NCI-H748 (cell line): ENCODE measurements at regions not wholly inside any gene's neighbourhood (a gene's known extent, or its start where the extent isn't known, plus 50 kb on each side); places are given as distances from the start of the nearest gene placed in this dataset.
A peak's percentile ranks its signal among the peaks of the same experiment; 100 is the strongest.
"Not testable (repeated sequence)": the region's sequence is repeated elsewhere in the genome, so short reads cannot be mapped to it uniquely, and the experiment has no call there.

Experiments
- DNase-seq: peaks from one replicate; lab custom pipeline; 2025; ENCODE audit not compliant: unreplicated experiment; lab: John Stamatoyannopoulos, UW

GRCh38 chr5:53733853-53734252 is 173.4 kb downstream of the NDUFS4 start:
- DNase-seq: peak; percentile 43

DNA sequence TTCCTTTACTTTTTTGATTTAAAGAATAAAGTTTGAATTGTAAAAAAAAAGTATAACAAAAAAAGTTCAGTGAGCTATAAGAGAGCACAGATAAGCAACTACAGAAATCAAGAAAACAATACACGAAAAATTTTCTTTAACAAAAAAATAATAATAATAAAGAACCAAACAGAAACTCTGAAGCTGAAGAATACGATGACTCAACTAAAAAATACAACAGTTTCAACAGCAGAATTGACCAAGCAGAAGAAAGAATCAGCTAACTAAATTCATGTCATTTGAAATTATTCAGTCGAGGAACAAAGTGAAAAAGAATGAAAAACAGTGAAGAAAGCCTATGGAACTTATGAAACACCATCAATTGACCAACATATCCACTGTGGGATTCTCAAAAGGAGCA is 177.7 kb downstream of the NDUFS4 start:
- DNase-seq: no peak

- DNase-seq: no peak
These were observed 178.7 kb downstream of the NDUFS4 start for GRCh38 chr5:53739111-53739510.

- DNase-seq: no peak
These were observed 189.2 kb downstream of the NDUFS4 start for GRCh38 chr5:53749621-53750020.

GRCh38 chr5:53752282-53752681 is 191.8 kb downstream of the NDUFS4 start:
- not testable (repeated sequence) for DNase-seq

- DNase-seq: no peak
These were observed 206.2 kb downstream of the NDUFS4 start for GRCh38 chr5:53766673-53767072.

DNA sequence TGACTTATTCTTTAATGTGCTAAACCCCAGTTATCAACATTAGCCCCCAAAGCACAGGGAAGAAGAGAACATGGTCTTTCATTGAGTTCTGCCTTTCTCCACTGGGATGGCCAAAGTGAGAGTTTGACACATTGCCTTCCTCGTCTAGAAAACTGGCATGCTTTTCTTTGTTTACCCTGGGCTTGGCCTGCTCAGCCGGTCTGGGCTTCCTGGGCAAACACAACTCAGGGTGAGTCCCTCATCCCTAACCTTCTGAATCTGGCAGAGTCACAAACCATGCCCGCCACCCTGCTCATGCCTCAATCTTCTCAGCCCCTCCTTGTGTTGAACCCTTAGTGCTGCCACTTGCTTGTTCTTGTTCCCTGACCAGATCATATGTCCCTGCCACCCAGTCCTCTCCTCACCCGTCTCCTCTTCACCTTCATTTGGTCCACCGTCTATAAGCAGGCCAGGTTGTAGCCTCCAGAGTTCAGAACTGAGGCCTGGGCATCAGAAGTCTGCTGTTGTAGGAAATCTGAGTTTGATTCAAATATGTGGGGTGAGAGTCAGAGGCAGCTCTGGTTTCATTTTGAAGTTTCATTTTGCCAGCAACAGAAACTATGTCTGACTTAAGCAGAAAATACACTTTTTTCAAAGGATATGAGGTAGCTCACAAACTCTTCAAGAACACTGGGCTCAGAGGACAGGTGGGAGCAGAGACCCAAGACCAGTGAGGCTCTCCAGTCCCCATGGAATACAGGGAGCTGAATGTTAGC is 217.6 kb downstream of the NDUFS4 start:
- DNase-seq: peak; percentile 13

GRCh38 chr5:53779541-53779981 is 219.1 kb downstream of the NDUFS4 start:
- no peak for DNase-seq

DNA sequence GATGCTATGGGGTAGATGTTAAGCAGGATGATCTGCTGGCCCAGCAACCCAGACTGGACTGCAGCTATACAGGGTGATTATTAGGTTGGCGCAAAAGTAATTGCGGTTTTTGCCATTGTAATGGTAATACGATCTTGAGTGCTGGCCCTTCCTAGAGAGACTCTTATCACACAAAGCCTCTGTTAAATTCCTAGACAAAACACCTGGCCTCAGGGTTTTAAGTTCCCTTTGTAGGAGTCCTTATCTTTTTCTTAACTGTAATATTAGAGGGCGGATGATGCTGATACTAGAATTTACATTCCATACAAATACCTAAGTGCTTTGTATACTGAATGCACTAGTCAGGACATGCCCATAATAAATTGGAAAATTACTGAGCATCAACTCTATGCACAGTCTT is 222.2 kb downstream of the NDUFS4 start:
- peak; percentile 65 for DNase-seq

GRCh38 chr5:53783624-53784228 is 223.3 kb downstream of the NDUFS4 start:
- DNase-seq: no peak

DNA sequence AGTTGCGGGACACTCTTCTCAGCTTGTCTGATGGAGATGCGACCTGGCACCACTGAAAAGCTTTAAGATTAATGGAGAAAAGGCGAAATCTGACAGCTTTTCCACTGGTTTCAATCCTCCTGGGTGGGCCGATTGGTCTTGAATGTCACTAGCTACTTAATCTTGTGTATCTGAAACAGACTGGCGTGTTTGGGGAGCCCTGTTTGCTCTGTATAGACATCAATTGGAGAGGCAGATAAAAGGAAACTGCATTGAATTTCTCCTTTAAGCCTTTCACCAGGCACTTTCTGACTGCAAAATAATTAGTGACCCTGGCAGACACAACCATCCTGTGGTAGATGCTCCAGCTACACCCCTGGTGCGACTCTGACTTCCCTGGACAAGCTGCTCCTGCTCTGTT is 224.2 kb downstream of the NDUFS4 start:
- no peak for DNase-seq

DNA sequence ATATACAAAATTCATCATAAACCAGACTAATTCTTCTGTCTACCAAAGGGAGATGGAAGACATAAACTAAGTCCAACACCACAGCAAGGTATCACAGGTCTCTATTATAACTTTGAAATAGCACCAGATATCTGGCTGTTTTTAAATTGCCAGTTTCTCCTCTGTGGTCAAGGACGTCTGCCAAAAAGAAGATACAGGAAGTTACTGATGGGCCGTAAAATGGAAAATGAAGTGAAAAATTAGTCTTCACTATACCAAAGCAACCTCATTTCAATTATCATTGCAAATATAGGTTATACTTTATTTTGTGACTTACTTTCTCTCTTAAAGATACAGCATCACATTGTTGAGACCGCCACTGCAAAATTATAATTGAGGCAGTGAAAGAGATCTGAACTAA is 225.5 kb downstream of the NDUFS4 start:
- no peak for DNase-seq

DNA sequence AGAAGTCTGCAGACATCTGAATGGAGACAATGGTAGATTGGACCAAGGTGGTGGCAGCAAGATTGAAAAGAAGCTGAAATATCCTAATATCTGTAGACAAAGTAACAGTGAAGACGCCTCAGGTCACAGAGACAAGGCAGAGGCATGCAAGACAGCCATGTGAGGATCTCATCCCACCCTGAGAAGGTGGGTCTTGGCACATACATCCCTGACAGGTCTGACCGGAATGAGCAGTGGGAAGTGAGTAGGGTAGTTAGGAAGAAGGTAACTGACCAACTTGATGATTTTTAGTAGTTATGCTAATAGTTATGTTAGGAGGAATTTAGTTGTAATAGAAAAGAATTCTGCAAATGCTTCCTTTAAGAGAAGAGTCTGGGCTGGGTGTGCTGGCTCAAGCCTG is 229.6 kb downstream of the NDUFS4 start:
- DNase-seq: no peak

GRCh38 chr5:53792338-53792737 is 231.9 kb downstream of the NDUFS4 start:
- no peak for DNase-seq

GRCh38 chr5:53799644-53800043 is 239.2 kb downstream of the NDUFS4 start:
- peak; percentile 33 for DNase-seq

GRCh38 chr5:53808392-53808791 is 248.0 kb downstream of the NDUFS4 start:
- DNase-seq: not testable (repeated sequence)

GRCh38 chr5:53814819-53815218 is 254.4 kb downstream of the NDUFS4 start:
- no peak for DNase-seq

GRCh38 chr5:53815471-53815870 is 255.0 kb downstream of the NDUFS4 start:
- no peak for DNase-seq

DNA sequence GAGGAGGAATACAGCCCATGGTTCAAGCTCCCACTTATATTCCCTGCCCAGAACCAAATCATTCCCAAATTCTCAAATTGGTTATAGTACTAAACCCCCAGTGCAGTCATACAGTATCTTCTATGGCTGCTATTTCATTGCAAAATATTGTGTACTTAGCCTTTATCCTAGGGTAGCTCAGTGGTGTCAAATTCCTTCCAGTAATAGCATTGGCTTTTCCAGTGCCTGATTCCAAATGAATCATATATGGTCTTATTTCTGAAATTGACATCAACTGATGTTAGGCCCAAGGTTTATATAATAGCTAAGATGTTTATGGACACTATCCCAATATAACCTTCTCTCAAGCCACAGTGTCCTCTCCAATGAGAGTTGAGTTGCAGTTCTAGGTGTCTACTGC is 256.7 kb downstream of the NDUFS4 start:
- DNase-seq: no peak

GRCh38 chr5:53819482-53819881 is 259.0 kb downstream of the NDUFS4 start:
- no peak for DNase-seq

DNA sequence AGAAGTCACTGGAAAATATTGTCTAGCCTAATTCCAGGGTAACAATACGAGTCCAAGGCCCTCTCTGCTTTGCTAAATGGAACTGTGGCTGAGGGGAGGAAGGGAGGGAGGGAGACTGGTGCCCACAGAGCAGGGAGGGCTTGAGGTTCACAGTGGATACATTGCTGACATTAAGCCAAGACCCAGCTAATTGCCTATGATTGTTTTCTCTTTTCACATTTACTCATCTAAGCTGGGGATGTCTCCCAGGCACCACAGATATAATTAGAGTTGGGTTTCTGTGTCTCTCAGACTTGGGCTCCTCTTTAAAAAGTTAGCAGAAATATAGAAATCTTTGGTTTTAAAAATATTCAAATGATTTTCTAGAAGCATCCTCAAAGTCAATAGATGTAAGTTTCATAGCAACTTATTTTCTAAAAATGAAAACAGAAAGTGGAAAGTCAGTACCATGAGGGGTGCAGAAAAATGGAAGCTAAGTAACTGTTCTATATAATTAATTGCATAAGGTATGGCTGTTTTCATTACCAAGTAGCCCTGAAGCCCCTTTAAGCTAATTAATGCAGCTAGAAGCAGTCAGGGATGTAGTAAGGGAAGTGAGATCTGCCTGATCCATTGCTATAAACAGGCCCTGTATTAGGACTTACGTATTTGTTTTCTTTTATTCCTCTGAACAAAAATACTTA is 259.8 kb downstream of the NDUFS4 start:
- no peak for DNase-seq

DNA sequence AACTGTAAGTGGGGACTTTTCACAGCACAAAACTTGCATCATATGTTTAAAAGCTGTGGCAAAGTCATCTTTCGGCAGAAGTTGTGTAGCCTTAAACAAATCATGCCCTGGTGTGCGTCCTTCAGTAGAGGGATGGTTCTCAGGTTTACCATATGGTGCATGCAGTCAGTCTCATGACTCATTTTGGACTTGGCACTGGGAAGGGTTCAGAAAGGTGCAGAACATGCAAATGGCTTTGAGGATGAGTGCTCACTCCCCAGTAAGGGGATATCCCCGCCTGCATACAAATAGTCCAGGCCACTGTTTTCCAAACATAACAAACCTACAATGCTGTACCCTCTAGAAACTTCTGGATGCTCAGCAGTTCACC is 260.3 kb downstream of the NDUFS4 start:
- no peak for DNase-seq
